SK-N-SH treated with all-trans-retinoic acid at 6 μM for 48 hours (cell line): ENCODE measurements at regions not wholly inside any gene's neighbourhood (a gene's known extent, or its start where the extent isn't known, plus 50 kb on each side); places are given as distances from the start of the nearest gene placed in this dataset.

Experiments
- ATAC-seq: fragments of 200-7000 bp; cut with Tn5 transposase; 3 replicates; pipeline ENCODE4 v1.9.1; 2020; ENCODE audit warnings: mild to moderate bottlenecking, moderate library complexity
- ARNTL ChIP-seq: fragments of 450-650 bp; formaldehyde crosslinking; IDR thresholded peaks from 2 replicates; pipeline ENCODE4 v1.5.0; 2020; ENCODE audit warnings: low read depth, mild to moderate bottlenecking, moderate library complexity, borderline replicate concordance
- BACH2 ChIP-seq: fragments of 250-450 bp; sonication (Bioruptor Pico); IDR thresholded peaks from 2 replicates; pipeline ENCODE4 v1.9.0; 2021; ENCODE audit warnings: mild to moderate bottlenecking, borderline replicate concordance
- CREB5 ChIP-seq: fragments of 250-450 bp; sonication (Bioruptor Pico); IDR thresholded peaks from 2 replicates; pipeline ENCODE4 v1.5.1; 2020; ENCODE audit warnings: low read depth, mild to moderate bottlenecking, moderate library complexity
- ESRRG ChIP-seq: fragments of 250-450 bp; sonication (Bioruptor Pico); IDR thresholded peaks from 2 replicates; pipeline ENCODE4 v1.6.1; 2021; ENCODE audit warnings: mild to moderate bottlenecking
- GLIS3 ChIP-seq: fragments of 250-450 bp; sonication (Bioruptor Pico); IDR thresholded peaks from 2 replicates; pipeline ENCODE4 v1.5.0; 2020; ENCODE audit warnings: mild to moderate bottlenecking, moderate library complexity
- ISL1 ChIP-seq: fragments of 250-450 bp; sonication (Bioruptor Pico); IDR thresholded peaks from 2 replicates; pipeline ENCODE4 v2.1.2; 2022; ENCODE audit warnings: mild to moderate bottlenecking, moderate library complexity
- OSR1 ChIP-seq: fragments of 250-450 bp; sonication (Bioruptor Pico); IDR thresholded peaks from 2 replicates; pipeline ENCODE4 v1.8.0; 2022; ENCODE audit warnings: moderate library complexity, mild to moderate bottlenecking, inconsistent platforms
- POU6F1 ChIP-seq: fragments of 250-450 bp; sonication (Bioruptor Pico); IDR thresholded peaks from 2 replicates; pipeline ENCODE4 v1.8.0; 2021; ENCODE audit warnings: low read depth, mild to moderate bottlenecking, moderate library complexity, borderline replicate concordance
- PPARA ChIP-seq: fragments of 250-450 bp; sonication (Bioruptor Pico); IDR thresholded peaks from 2 replicates; pipeline ENCODE4 v1.5.0; 2020; ENCODE audit warnings: mild to moderate bottlenecking, borderline replicate concordance
- SNAI2 ChIP-seq: fragments of 250-450 bp; sonication (Bioruptor Pico); IDR thresholded peaks from 2 replicates; pipeline ENCODE4 v1.5.0; 2020; ENCODE audit warnings: mild to moderate bottlenecking, moderate library complexity
- TCF4 ChIP-seq: fragments of 250-450 bp; sonication (Bioruptor Pico); IDR thresholded peaks from 2 replicates; pipeline ENCODE4 v1.8.0; 2021; ENCODE audit warnings: mild to moderate bottlenecking, moderate library complexity, borderline replicate concordance
- TOX ChIP-seq: fragments of 250-450 bp; sonication (Bioruptor Pico); IDR thresholded peaks from 2 replicates; pipeline ENCODE4 v1.8.0; 2021; ENCODE audit warnings: mild to moderate bottlenecking, moderate library complexity, borderline replicate concordance
- ZC3H10 ChIP-seq: fragments of 250-450 bp; sonication (Bioruptor Pico); IDR thresholded peaks from 2 replicates; pipeline ENCODE4 v1.5.1; 2021; ENCODE audit warnings: mild to moderate bottlenecking, moderate library complexity
- ZFP3 ChIP-seq: fragments of 250-450 bp; sonication (Bioruptor Pico); IDR thresholded peaks from 2 replicates; pipeline ENCODE4 v1.5.0; 2020; ENCODE audit warnings: mild to moderate bottlenecking, moderate library complexity
- ZFP30 ChIP-seq: fragments of 450-650 bp; formaldehyde crosslinking; IDR thresholded peaks from 2 replicates; pipeline ENCODE4 v1.5.0; 2022; ENCODE audit warnings: mild to moderate bottlenecking, moderate library complexity
- ZNF565 ChIP-seq: fragments of 450-650 bp; formaldehyde crosslinking; conservative IDR thresholded peaks from 2 replicates; pipeline ENCODE4 v1.5.0; 2020; ENCODE audit warnings: low read depth, mild to moderate bottlenecking, moderate library complexity
- ZNF70 ChIP-seq: fragments of 450-650 bp; formaldehyde crosslinking; IDR thresholded peaks from 2 replicates; pipeline ENCODE4 v1.5.0; 2020; ENCODE audit warnings: mild to moderate bottlenecking, moderate library complexity
- ZNF8 ChIP-seq: fragments of 450-650 bp; formaldehyde crosslinking; IDR thresholded peaks from 2 replicates; pipeline ENCODE4 v1.5.0; 2020; ENCODE audit warnings: mild to moderate bottlenecking, moderate library complexity

DNA sequence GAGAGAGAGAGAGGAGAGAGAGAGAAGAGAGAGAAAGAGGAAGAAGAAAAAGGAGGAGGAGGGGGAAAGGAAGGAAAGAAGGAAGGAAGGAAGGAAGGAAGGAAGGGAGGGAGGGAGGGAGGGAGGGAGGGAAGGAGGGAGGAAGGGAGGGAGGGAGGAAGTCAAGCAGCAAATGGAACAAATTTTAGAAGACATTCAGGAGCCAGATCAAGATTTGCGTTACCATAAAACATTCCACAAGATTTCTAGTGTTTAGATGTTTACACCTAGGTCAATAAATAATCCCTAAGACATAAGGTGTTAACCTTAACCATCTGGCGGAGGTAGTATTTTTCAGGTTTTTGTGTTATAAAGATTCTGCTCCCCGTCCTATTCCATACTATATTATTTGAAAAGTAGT is 1320.1 kb upstream of the PRMT6 start:
- ATAC-seq: no peak
- TF ChIP-seq ZC3H10 (CRISPR knock-in tag) (no peak), SNAI2 (CRISPR knock-in tag) (no peak), PPARA (CRISPR knock-in tag) (no peak), ZFP3 (CRISPR knock-in tag) (no peak), TCF4 (CRISPR knock-in tag) (no peak), TOX (CRISPR knock-in tag) (no peak), ZNF8 (CRISPR knock-in tag) (no peak), ISL1 (no peak), OSR1 (no peak), CREB5 (CRISPR knock-in tag) (no peak), GLIS3 (CRISPR knock-in tag) (no peak), BACH2 (CRISPR knock-in tag) (no peak), POU6F1 (CRISPR knock-in tag) (no peak), ZNF565 (CRISPR knock-in tag) (no peak), ZNF70 (no peak)

- TF ChIP-seq SNAI2 (CRISPR knock-in tag) (no peak), BACH2 (CRISPR knock-in tag) (no peak), ZFP3 (CRISPR knock-in tag) (no peak), ARNTL (CRISPR knock-in tag) (no peak), ESRRG (CRISPR knock-in tag) (no peak)
- TF ChIP-seq, all 23 proteins: peak for 0
- ATAC-seq: no peak
Measured at GRCh38 chr1:105779727-105780126, 1276.7 kb upstream of the PRMT6 start.

DNA sequence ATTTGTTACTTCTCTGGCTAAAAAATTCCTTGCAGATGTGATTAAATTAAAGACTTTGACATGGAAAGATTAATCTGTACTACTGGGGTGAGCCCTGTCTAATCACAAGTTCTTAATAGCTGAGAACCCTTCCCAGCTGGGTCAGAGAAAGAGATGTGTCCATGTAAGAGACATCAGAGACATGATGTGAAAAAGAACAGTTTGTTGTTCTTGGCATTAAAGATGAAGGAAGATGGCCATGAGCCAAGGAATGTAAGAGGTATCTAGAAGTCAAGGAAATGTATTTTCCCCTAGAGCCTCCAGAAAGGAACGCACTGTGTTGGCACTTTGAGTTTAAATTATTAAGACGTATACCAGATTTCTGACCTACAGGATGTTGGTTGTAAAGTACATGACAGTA is 1271.5 kb upstream of the PRMT6 start:
- TF ChIP-seq ZFP30 (CRISPR knock-in tag): no peak
- no peak for TF ChIP-seq GLIS3 (CRISPR knock-in tag)
- no peak for TF ChIP-seq CREB5 (CRISPR knock-in tag)
- TF ChIP-seq ISL1: peak; percentile 41
- no peak for TF ChIP-seq ARNTL (CRISPR knock-in tag)
- TF ChIP-seq, all 23 proteins: peak for 1
- ATAC-seq: no peak

DNA sequence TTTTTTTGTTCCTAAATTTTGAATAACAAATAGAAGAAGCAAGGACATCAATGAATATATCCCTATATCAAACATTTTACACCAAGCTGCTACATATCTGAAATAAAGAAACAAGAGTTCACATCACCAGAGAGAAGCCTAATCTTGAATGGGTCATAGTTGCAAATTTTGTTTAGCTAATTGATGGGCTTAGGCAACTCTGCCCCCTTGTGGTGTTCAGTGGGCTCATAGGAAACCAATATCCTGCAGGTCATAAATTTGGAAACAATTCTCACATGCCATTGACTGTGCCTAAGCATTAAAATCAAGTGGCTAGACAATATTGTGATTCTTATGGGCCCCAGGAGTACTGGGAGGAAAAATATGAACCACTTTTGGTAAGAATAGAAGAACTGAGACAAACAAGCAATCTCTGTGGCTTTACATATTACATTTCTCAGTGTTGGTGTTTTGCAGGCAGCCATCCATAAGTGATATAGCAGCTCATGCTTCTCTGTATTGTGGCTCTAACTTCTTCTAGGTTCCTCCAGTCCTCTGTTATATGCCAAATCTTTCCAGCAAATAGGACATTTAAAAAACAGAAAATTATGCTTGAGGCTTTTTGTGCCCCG is 1262.8 kb upstream of the PRMT6 start:
- ATAC-seq: no peak

More for the DNA sequence above, 1262.8 kb upstream of the PRMT6 start:
- no peak for TF ChIP-seq BACH2 (CRISPR knock-in tag)
- TF ChIP-seq SNAI2 (CRISPR knock-in tag): no peak
- no peak for TF ChIP-seq ARNTL (CRISPR knock-in tag)
- TF ChIP-seq ZFP30 (CRISPR knock-in tag): no peak
- TF ChIP-seq ZNF565 (CRISPR knock-in tag): no peak
- no peak for TF ChIP-seq ISL1
- no peak for TF ChIP-seq OSR1
- TF ChIP-seq CREB5 (CRISPR knock-in tag): no peak
- no peak for TF ChIP-seq ZNF70
